HCT116 (cell line): ENCODE measurements at regions not wholly inside any gene's neighbourhood (a gene's known extent, or its start where the extent isn't known, plus 50 kb on each side); places are given as distances from the start of the nearest gene placed in this dataset.

Experiments
- ATAC-seq: fragments of 200-7000 bp; cut with Tn5 transposase; 2 replicates; pipeline ENCODE4 v1.9.1; 2020; ENCODE audit warnings: mild to moderate bottlenecking, moderate library complexity
- BruUV-seq: library from RNA; stranded (reverse); fragments of 400-500 nt; replicated peaks from 2 replicates; lab custom pipeline; 2021; lab: Mats Ljungman, UMichigan
- CTCF ChIA-PET: fragments of 300-600 bp; sonication (Branson Sonifier 250); formaldehyde crosslinking; loops from one replicate; lab custom pipeline; 2021; ENCODE audit warnings: antibody characterized with exemption; lab: Charles Lee
- POLR2A ChIA-PET: fragments of 300-600, 350-600 bp; sonication (Branson Sonifier 250); formaldehyde crosslinking; loops from one replicate; lab custom pipeline; 2021; ENCODE audit warnings: antibody characterized with exemption; lab: Charles Lee
- RAD21 ChIA-PET, 2 experiments: fragments of 300-600 bp; sonication (Branson Sonifier 250); formaldehyde crosslinking; loops; one replicate each; lab custom pipeline; 2023; ENCODE audit warnings: low total read pairs in 2 of 2; ENCODE audit not compliant: uncharacterized antibody in 2 of 2, unreplicated experiment in 2 of 2, low non-redundant PET in 1 of 2; lab: Charles Lee
- DNase-seq: peaks from one replicate; pipeline ENCODE4 v3.0.0-alpha.2; 2010; ENCODE audit warnings: low read depth, low spot score
- H2AFZ ChIP-seq: fragments of 200-600 bp; shearing (Covaris generic), sonication (generic); 2 replicates; pipeline ENCODE4 v1.6.1; 2017; ENCODE audit warnings: low read depth, mixed run types, mixed read lengths, antibody characterized with exemption, low read length; ENCODE audit not compliant: poor library complexity, severe bottlenecking
- H3K27ac ChIP-seq: 2 replicates; pipeline ENCODE4 v1.5.1; 2012; ENCODE audit warnings: low read depth, low read length
- H3K27me3 ChIP-seq: fragments of 200-600 bp; sonication (generic); 2 replicates; pipeline ENCODE4 v1.6.1; 2016; ENCODE audit warnings: mixed run types, low read length, mixed read lengths; ENCODE audit not compliant: insufficient read depth
- H3K36me3 ChIP-seq, 2 experiments: fragments of 200-500 bp in 1 of 2; fragments of 200-600 bp in 1 of 2; sonication (Bioruptor generic) in 1 of 2; sonication (generic) in 1 of 2; 2 replicates each; pipeline versions ENCODE4 v1.5.1 to v1.6.1; 2014 to 2016; ENCODE audit warnings: low read length in 2 of 2, inconsistent platforms in 1 of 2, mixed read lengths in 1 of 2, mixed run types in 1 of 2; ENCODE audit not compliant: insufficient read depth in 2 of 2, control insufficient read depth in 1 of 2
- H3K4me1 ChIP-seq, 2 experiments: fragments of 200-600 bp in 1 of 2; sonication (generic) in 1 of 2; 2 replicates each; pipeline versions ENCODE4 v1.5.1 to v1.6.1; 2012 to 2017; ENCODE audit warnings: low read length in 2 of 2, inconsistent platforms in 1 of 2, mild to moderate bottlenecking in 1 of 2, mixed read lengths in 1 of 2, mixed run types in 1 of 2, moderate library complexity in 1 of 2; ENCODE audit not compliant: insufficient read depth in 2 of 2, control insufficient read depth in 1 of 2
- H3K4me2 ChIP-seq: fragments of 200-600 bp; sonication (generic); 2 replicates; pipeline ENCODE4 v1.6.1; 2017; ENCODE audit warnings: mixed run types, low read length, mixed read lengths
- H3K4me3 ChIP-seq, 2 experiments: fragments of 200-600 bp in 1 of 2; sonication (generic) in 1 of 2; replicated peaks in 1 of 2; 2 replicates each; pipeline ENCODE4 v1.5.1; 2011 to 2016; ENCODE audit warnings: low read length in 2 of 2, control low read depth in 1 of 2, low read depth in 1 of 2, mild to moderate bottlenecking in 1 of 2, mixed read lengths in 1 of 2, mixed run types in 1 of 2
- H3K79me2 ChIP-seq: fragments of 200-600 bp; sonication (generic); 2 replicates; pipeline ENCODE4 v1.6.1; 2017; ENCODE audit warnings: mild to moderate bottlenecking, mixed run types, low read length, moderate library complexity, mixed read lengths; ENCODE audit not compliant: insufficient read depth
- H3K9ac ChIP-seq: fragments of 200-600 bp; sonication (generic); 2 replicates; pipeline ENCODE4 v1.6.1; 2016; ENCODE audit warnings: low read length, mixed read lengths
- H3K9me2 ChIP-seq: fragments of 200-600 bp; sonication (generic), shearing (Covaris generic); 2 replicates; pipeline ENCODE4 v1.6.1; 2017; ENCODE audit warnings: mixed run types, mild to moderate bottlenecking, moderate library complexity; ENCODE audit not compliant: insufficient read depth
- H3K9me3 ChIP-seq, 2 experiments: fragments of 200-500 bp in 1 of 2; fragments of 200-600 bp in 1 of 2; sonication (Bioruptor generic) in 1 of 2; sonication (generic) in 1 of 2; 2 replicates each; pipeline ENCODE4 v1.6.1; 2014 to 2017; ENCODE audit warnings: low read length in 2 of 2, mixed read lengths in 2 of 2, inconsistent platforms in 1 of 2, low read depth in 1 of 2, mild to moderate bottlenecking in 1 of 2, mixed run types in 1 of 2, moderate library complexity in 1 of 2; ENCODE audit not compliant: control insufficient read depth in 1 of 2, insufficient read depth in 1 of 2
- H4K20me1 ChIP-seq: fragments of 200-600 bp; sonication (generic), shearing (Covaris generic); 2 replicates; pipeline ENCODE4 v1.6.1; 2017; ENCODE audit warnings: mixed run types, mild to moderate bottlenecking, moderate library complexity; ENCODE audit not compliant: insufficient read depth
- CEBPB ChIP-seq: IDR thresholded peaks from 2 replicates; pipeline ENCODE4 v1.6.1; 2012; ENCODE audit warnings: low read depth
- EZH2phosphoT487 ChIP-seq: fragments of 200-600 bp; IDR thresholded peaks from 2 replicates; pipeline ENCODE4 v1.6.1; 2018; ENCODE audit warnings: antibody characterized with exemption, borderline replicate concordance
- JUND ChIP-seq: IDR thresholded peaks from 2 replicates; pipeline ENCODE4 v1.6.1; 2012
- POLR2A ChIP-seq: IDR thresholded peaks from 2 replicates; pipeline ENCODE4 v1.7.0; 2011; ENCODE audit warnings: borderline replicate concordance; ENCODE audit not compliant: insufficient read depth, insufficient read length; ENCODE audit errors: extremely low read depth
- POLR2AphosphoS5 ChIP-seq: IDR thresholded peaks from 2 replicates; pipeline ENCODE4 v1.6.1; 2011; ENCODE audit warnings: mild to moderate bottlenecking, low read depth, low read length, moderate library complexity
- SRF ChIP-seq: IDR thresholded peaks from 2 replicates; pipeline ENCODE4 v1.6.1; 2012; ENCODE audit warnings: low read depth
- ZBTB33 ChIP-seq: IDR thresholded peaks from 2 replicates; pipeline ENCODE4 v1.6.1; 2011; ENCODE audit warnings: mild to moderate bottlenecking, low read length, moderate library complexity; ENCODE audit not compliant: insufficient replicate concordance; ENCODE audit errors: extremely low read depth
- ZFX ChIP-seq: fragments of 450-650 bp; IDR thresholded peaks from 2 replicates; pipeline ENCODE4 v1.6.1; 2017
- ZNF274 ChIP-seq: fragments of 200-500 bp; sonication (Bioruptor generic); IDR thresholded peaks from 2 replicates; pipeline ENCODE4 v1.6.1; 2014; ENCODE audit warnings: mild to moderate bottlenecking, low read depth, low read length, inconsistent platforms
- intact Hi-C: fragments of 100-400 bp; cut with micrococcal nuclease; formaldehyde crosslinking; loops from 2 replicates; pipeline ENCODE4 v1.10.0; 2022
- TF ChIP-seq, protein P1 (sequence below): IDR thresholded peaks from 2 replicates; pipeline ENCODE4 v1.6.1; 2012; ENCODE audit warnings: low read depth
- TF ChIP-seq, protein P2 (sequence below), 3 experiments: fragments of 200-600 bp in 1 of 3; sonication (generic) in 1 of 3; IDR thresholded peaks in 2 of 3; conservative IDR thresholded peaks in 1 of 3; 2 replicates each; pipeline ENCODE4 v1.5.1; 2012 to 2017; ENCODE audit warnings: low read depth in 2 of 3, low read length in 2 of 3, antibody characterized with exemption in 1 of 3, borderline replicate concordance in 1 of 3, control low read depth in 1 of 3, mild to moderate bottlenecking in 1 of 3, mixed read lengths in 1 of 3, mixed run types in 1 of 3, moderate library complexity in 1 of 3; ENCODE audit not compliant: insufficient read depth in 1 of 3
- TF ChIP-seq, protein P3 (sequence below): IDR thresholded peaks from 2 replicates; pipeline ENCODE4 v1.6.1; 2012

GRCh38 chr3:78293284-78293683 is 1253.4 kb downstream of the ROBO2 start (continued):
- TF ChIP-seq, protein P1, sequence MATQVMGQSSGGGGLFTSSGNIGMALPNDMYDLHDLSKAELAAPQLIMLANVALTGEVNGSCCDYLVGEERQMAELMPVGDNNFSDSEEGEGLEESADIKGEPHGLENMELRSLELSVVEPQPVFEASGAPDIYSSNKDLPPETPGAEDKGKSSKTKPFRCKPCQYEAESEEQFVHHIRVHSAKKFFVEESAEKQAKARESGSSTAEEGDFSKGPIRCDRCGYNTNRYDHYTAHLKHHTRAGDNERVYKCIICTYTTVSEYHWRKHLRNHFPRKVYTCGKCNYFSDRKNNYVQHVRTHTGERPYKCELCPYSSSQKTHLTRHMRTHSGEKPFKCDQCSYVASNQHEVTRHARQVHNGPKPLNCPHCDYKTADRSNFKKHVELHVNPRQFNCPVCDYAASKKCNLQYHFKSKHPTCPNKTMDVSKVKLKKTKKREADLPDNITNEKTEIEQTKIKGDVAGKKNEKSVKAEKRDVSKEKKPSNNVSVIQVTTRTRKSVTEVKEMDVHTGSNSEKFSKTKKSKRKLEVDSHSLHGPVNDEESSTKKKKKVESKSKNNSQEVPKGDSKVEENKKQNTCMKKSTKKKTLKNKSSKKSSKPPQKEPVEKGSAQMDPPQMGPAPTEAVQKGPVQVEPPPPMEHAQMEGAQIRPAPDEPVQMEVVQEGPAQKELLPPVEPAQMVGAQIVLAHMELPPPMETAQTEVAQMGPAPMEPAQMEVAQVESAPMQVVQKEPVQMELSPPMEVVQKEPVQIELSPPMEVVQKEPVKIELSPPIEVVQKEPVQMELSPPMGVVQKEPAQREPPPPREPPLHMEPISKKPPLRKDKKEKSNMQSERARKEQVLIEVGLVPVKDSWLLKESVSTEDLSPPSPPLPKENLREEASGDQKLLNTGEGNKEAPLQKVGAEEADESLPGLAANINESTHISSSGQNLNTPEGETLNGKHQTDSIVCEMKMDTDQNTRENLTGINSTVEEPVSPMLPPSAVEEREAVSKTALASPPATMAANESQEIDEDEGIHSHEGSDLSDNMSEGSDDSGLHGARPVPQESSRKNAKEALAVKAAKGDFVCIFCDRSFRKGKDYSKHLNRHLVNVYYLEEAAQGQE: no peak
- no peak for TF ChIP-seq SRF
- no peak for TF ChIP-seq ZFX
- TF ChIP-seq, protein P2, sequence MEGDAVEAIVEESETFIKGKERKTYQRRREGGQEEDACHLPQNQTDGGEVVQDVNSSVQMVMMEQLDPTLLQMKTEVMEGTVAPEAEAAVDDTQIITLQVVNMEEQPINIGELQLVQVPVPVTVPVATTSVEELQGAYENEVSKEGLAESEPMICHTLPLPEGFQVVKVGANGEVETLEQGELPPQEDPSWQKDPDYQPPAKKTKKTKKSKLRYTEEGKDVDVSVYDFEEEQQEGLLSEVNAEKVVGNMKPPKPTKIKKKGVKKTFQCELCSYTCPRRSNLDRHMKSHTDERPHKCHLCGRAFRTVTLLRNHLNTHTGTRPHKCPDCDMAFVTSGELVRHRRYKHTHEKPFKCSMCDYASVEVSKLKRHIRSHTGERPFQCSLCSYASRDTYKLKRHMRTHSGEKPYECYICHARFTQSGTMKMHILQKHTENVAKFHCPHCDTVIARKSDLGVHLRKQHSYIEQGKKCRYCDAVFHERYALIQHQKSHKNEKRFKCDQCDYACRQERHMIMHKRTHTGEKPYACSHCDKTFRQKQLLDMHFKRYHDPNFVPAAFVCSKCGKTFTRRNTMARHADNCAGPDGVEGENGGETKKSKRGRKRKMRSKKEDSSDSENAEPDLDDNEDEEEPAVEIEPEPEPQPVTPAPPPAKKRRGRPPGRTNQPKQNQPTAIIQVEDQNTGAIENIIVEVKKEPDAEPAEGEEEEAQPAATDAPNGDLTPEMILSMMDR (IDR thresholded peaks at IDR 0.05 in 2 of 3, conservative IDR thresholded peaks at IDR 0.05 in 1 of 3; ENCODE audit: borderline replicate concordance in 1 of 3, insufficient read depth in 1 of 3, low read depth in 2 of 3, low read length in 2 of 3): no peak

GRCh38 chr3:78304115-78304514 is 1264.2 kb downstream of the ROBO2 start:
- Histone ChIP-seq H3K27me3 (no peaks in the 10 kb centered on the region), H2AFZ (no peak overlapping the region), H3K27ac (no peak overlapping the region), H3K9ac (no peak overlapping the region), H3K4me1 (no peaks in the 10 kb centered on the region), H4K20me1 (no peaks in the 10 kb centered on the region), H3K4me3 (no peak overlapping the region), H3K36me3 (no peaks in the 10 kb centered on the region), H3K4me2 (no peak overlapping the region), H3K9me2 (no peaks in the 10 kb centered on the region), H3K9me3 (peaks cover 13 to 25% of the 10 kb centered on the region in 2 experiments; a peak in 3 of 4 replicates), H3K79me2 (no peaks in the 10 kb centered on the region)
- ATAC-seq: no peak
- no peak for DNase-seq
- intact Hi-C loops: no loop called here
- BruUV-seq: no TSS peak
- CTCF ChIA-PET: no interaction called here
- TF ChIP-seq POLR2AphosphoS5 (no peak), POLR2A (no peak), ZNF274 (no peak), ZBTB33 (no peak), JUND (no peak), CEBPB (no peak), EZH2phosphoT487 (no peak)
- TF ChIP-seq, protein P3, sequence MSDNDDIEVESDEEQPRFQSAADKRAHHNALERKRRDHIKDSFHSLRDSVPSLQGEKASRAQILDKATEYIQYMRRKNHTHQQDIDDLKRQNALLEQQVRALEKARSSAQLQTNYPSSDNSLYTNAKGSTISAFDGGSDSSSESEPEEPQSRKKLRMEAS: no peak
- TF ChIP-seq, protein P2 (IDR thresholded peaks at IDR 0.05 in 2 of 3, conservative IDR thresholded peaks at IDR 0.05 in 1 of 3; ENCODE audit: borderline replicate concordance in 1 of 3, insufficient read depth in 1 of 3, low read depth in 2 of 3, low read length in 2 of 3): no peak
- POLR2A ChIA-PET: no interaction called here
- RAD21 ChIA-PET: no interaction called here
